Tibial nerve (tissue), 4 donors: ENCODE measurements at regions not wholly inside any gene's neighbourhood (a gene's known extent, or its start where the extent isn't known, plus 50 kb on each side); places are given as distances from the start of the nearest gene placed in this dataset.
A peak's percentile ranks its signal among the peaks of the same experiment; 100 is the strongest.

ENCODE experiments used
- DNase-seq, 2 donors: peaks; one replicate each; pipeline ENCODE4 v3.0.0-alpha.2; 2019; ENCODE audit warnings: low spot score in 2 of 2
- H3K27ac ChIP-seq, 4 donors: fragments of 200-600 bp; sonication (generic) in 3 of 4; one replicate each; pipeline ENCODE4 v1.5.1; 2017 to 2019; ENCODE audit warnings: mild to moderate bottlenecking in 1 of 4
- H3K27me3 ChIP-seq, 2 donors: fragments of 200-600 bp; sonication (generic) in 1 of 2; one replicate each; pipeline versions ENCODE4 v1.5.1 to v1.6.0; 2017 to 2019
- H3K36me3 ChIP-seq, 3 donors: fragments of 200-600 bp; sonication (generic); one replicate each; pipeline ENCODE4 v1.5.1; 2018 to 2019
- H3K4me1 ChIP-seq, 4 donors: fragments of 200-600 bp; sonication (generic) in 3 of 4; one replicate each; pipeline ENCODE4 v1.5.1; 2017 to 2019
- H3K4me3 ChIP-seq, 4 donors: fragments of 200-600 bp; sonication (generic) in 3 of 4; one replicate each; pipeline ENCODE4 v1.5.1; 2017 to 2019; ENCODE audit warnings: mild to moderate bottlenecking in 1 of 4, moderate library complexity in 1 of 4
- H3K9me3 ChIP-seq, 4 donors: fragments of 200-600 bp; sonication (generic) in 3 of 4; one replicate each; pipeline ENCODE4 v1.5.1; 2017 to 2019
- EP300 ChIP-seq, 2 donors: sonication (generic); formaldehyde crosslinking; IDR thresholded peaks; one replicate each; pipeline ENCODE4 v1.6.1; 2017; ENCODE audit warnings: antibody characterized with exemption in 2 of 2, mild to moderate bottlenecking in 1 of 2
- POLR2A ChIP-seq, 2 donors: fragments of 450-650 bp; IDR thresholded peaks; one replicate each; pipeline ENCODE4 v1.6.1; 2017; ENCODE audit warnings: antibody characterized with exemption in 2 of 2, mild to moderate bottlenecking in 2 of 2, moderate library complexity in 2 of 2
- WGBS, 2 donors: methylation state at CpG; one replicate each; pipeline ENCODE4 v1.1.5; 2018; 5-methylcytosine and 5-hydroxymethylcytosine counted together
- TF ChIP-seq, protein P1 (sequence below), 5 experiments: fragments of 200-600 bp in 3 of 5; fragments of 450-650 bp in 2 of 5; sonication (generic) in 3 of 5; IDR thresholded peaks; one replicate each; pipeline ENCODE4 v1.5.1; 2016 to 2019; ENCODE audit warnings: antibody characterized with exemption in 5 of 5, mild to moderate bottlenecking in 3 of 5, moderate library complexity in 2 of 5

DNA sequence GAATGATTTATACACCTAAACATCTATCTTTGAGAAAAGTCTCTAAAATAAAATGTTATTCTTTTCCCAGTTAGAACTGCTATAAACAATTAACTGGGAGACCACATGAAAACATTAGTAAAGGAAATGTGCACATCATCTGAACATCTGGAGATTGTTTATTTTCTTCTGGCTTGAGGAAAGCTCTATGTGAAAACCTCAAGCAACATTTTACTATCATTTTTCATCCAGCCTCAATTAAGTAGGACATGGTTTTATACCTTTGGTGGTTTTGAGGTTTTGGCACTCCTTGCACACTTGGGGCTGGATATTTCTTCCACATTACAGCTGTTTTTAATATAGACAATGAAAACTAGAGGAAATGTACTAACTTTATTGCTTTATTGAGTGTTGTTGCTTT, 609.5 kb upstream of the SLC8A1 start:
- Histone ChIP-seq H3K4me1 (peaks cover 0 to 5% (median 0%) of the 10 kb centered on the region in 4 donors), H3K9me3 (peaks cover 0 to 10% (median 0%) of the 10 kb centered on the region in 4 donors), H3K27ac (no peak overlapping the region), H3K36me3 (no peaks in the 10 kb centered on the region), H3K27me3 (no peaks in the 10 kb centered on the region), H3K4me3 (no peak overlapping the region)
- DNase-seq = no peak
- peak in 1 of 2 donors; percentile 51 for TF ChIP-seq EP300 (IDR thresholded peaks at IDR 0.05)
- TF ChIP-seq, protein P1, sequence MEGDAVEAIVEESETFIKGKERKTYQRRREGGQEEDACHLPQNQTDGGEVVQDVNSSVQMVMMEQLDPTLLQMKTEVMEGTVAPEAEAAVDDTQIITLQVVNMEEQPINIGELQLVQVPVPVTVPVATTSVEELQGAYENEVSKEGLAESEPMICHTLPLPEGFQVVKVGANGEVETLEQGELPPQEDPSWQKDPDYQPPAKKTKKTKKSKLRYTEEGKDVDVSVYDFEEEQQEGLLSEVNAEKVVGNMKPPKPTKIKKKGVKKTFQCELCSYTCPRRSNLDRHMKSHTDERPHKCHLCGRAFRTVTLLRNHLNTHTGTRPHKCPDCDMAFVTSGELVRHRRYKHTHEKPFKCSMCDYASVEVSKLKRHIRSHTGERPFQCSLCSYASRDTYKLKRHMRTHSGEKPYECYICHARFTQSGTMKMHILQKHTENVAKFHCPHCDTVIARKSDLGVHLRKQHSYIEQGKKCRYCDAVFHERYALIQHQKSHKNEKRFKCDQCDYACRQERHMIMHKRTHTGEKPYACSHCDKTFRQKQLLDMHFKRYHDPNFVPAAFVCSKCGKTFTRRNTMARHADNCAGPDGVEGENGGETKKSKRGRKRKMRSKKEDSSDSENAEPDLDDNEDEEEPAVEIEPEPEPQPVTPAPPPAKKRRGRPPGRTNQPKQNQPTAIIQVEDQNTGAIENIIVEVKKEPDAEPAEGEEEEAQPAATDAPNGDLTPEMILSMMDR (IDR thresholded peaks at IDR 0.05) = no peak

DNA sequence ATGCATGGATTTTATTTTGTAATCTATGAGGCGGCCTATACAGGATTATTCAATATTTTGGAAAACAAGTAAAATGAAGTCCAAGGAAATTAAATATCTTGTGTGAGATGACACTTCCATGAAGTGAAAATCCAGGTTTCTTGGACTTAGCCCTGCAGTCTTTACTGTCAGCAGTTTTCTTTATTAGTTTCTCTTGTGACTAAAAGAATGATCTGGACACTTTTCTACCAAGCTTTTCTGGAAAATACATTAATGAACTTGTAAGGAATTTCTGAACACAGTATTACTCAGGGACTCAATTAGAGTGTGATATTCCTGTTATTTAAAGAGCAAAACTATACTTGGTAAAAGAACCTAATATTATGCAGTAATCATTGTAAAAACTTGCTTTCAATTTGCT, 610.4 kb upstream of the SLC8A1 start:
- H3K27ac ChIP-seq = no peak overlapping the region
- peaks cover 0 to 5% (median 0%) of the 10 kb centered on the region in 4 donors for H3K9me3 ChIP-seq
- TF ChIP-seq EP300 (IDR thresholded peaks at IDR 0.05) (no peak), POLR2A (IDR thresholded peaks at IDR 0.05) (no peak)
- TF ChIP-seq, protein P1 (IDR thresholded peaks at IDR 0.05) = no peak
- H3K4me1 ChIP-seq = peaks cover 0 to 5% (median 0%) of the 10 kb centered on the region in 4 donors
- no peak for DNase-seq
- no peak overlapping the region for H3K4me3 ChIP-seq
- H3K27me3 ChIP-seq = no peaks in the 10 kb centered on the region
- 85 to 88% methylated on average over 1 of the region's 1 CpG for WGBS, 2 donors
- H3K36me3 ChIP-seq = no peaks in the 10 kb centered on the region

DNA sequence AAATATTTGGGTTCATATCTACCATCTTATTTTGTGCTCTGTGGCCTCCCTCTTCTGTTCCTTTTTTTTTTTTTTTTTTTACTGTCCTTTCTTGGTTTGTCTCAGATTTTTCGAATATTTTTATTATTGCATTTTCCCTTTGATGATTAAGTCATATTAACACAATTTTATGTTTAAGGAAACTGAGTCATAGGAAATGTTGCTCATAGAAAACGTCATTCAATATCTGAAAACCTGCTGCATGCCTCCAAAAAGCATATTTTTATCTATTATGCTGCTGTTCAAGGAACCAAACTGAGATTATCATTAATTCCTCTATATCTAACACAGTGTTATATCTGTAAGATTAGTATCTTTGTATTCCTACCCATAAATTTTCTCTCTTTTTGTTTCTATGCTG, 614.3 kb upstream of the SLC8A1 start:
- Histone ChIP-seq H3K9me3 (no peaks in the 10 kb centered on the region), H3K36me3 (no peaks in the 10 kb centered on the region), H3K27me3 (no peaks in the 10 kb centered on the region), H3K4me3 (no peak overlapping the region), H3K27ac (no peak overlapping the region), H3K4me1 (peaks cover 0 to 5% (median 0%) of the 10 kb centered on the region in 4 donors)
- no peak for DNase-seq
- WGBS, 2 donors = 76 to 93% methylated on average over 2 of the region's 2 CpGs
- TF ChIP-seq EP300 (IDR thresholded peaks at IDR 0.05) = no peak
- TF ChIP-seq, protein P1 (IDR thresholded peaks at IDR 0.05) = no peak
- TF ChIP-seq POLR2A (IDR thresholded peaks at IDR 0.05) = no peak

DNA sequence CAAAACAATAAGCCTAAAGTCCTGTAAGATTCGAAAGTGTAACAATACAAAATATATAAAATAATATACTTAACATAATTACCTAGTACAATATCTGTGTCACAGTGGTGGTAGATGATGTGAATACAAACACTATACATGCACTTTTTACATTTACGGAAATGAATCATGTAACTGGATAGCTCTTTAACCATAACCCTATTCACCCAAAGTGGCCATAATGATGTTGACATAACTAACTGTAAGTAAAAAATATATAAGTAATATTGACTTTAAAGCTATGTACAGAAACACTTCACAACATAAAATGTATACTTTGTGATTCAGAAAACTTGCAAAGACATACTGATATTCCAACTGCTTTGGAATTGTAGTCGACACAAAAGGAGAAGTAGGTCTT, 616.9 kb upstream of the SLC8A1 start:
- TF ChIP-seq, protein P1 (IDR thresholded peaks at IDR 0.05) = no peak
- no peak for TF ChIP-seq POLR2A (IDR thresholded peaks at IDR 0.05)
- TF ChIP-seq EP300 (IDR thresholded peaks at IDR 0.05) = no peak
- 89 to 93% methylated on average over 3 of the region's 3 CpGs for WGBS, 2 donors
- Histone ChIP-seq H3K9me3 (no peaks in the 10 kb centered on the region), H3K4me1 (no peaks in the 10 kb centered on the region), H3K4me3 (no peak overlapping the region), H3K27ac (no peak overlapping the region), H3K27me3 (no peaks in the 10 kb centered on the region), H3K36me3 (no peaks in the 10 kb centered on the region)
- no peak for DNase-seq

DNA sequence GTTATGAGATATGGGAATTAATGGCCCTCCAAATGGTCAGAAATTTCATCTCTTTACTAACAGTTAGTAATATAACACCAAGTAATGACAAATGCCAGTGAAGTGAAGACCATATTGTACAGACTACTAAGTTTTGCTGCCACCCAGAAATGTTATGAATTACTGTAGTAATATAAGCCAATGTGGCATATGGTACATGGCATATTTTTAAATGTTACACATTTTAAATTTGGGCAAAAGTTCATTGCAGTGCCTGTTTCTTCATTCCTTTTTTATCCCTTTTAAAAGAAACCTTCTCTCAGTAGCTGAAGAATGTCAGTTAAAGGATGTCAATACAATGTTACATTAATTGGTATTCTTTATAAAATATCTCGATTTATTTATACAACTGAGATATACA, 626.5 kb upstream of the SLC8A1 start:
- TF ChIP-seq EP300 (IDR thresholded peaks at IDR 0.05) (no peak), POLR2A (IDR thresholded peaks at IDR 0.05) (no peak)
- TF ChIP-seq, protein P1 (IDR thresholded peaks at IDR 0.05) = no peak
- no peak for DNase-seq
- no peaks in the 10 kb centered on the region for H3K27me3 ChIP-seq
- H3K4me3 ChIP-seq = no peak overlapping the region
- H3K36me3 ChIP-seq = no peaks in the 10 kb centered on the region
- no peak overlapping the region for H3K27ac ChIP-seq
- no peaks in the 10 kb centered on the region for H3K4me1 ChIP-seq
- peaks cover 0 to 7% (median 1%) of the 10 kb centered on the region in 4 donors for H3K9me3 ChIP-seq
- 88 to 93% methylated on average over 1 of the region's 1 CpG for WGBS, 2 donors
